Activated CD4-positive, alpha-beta T cell treated with anti-CD3 and anti-CD28 coated beads, Interleukin-2, amount 10 ng/mL, durations not matched to agents 7 days and 5 days (primary cell): ENCODE measurements at regions not wholly inside any gene's neighbourhood (a gene's known extent, or its start where the extent isn't known, plus 50 kb on each side); places are given as distances from the start of the nearest gene placed in this dataset.
A peak's percentile ranks its signal among the peaks of the same experiment; 100 is the strongest.
"Not testable (repeated sequence)": the region's sequence is repeated elsewhere in the genome, so short reads cannot be mapped to it uniquely, and the experiment has no call there.

ENCODE experiments used
- CTCF ChIA-PET: fragments of 350-600 bp; sonication (Branson Sonifier 250); formaldehyde crosslinking; loops from one replicate; lab custom pipeline; 2021; ENCODE audit warnings: antibody characterized with exemption; lab: Charles Lee
- POLR2A ChIA-PET: fragments of 350-600 bp; sonication (Branson Sonifier 250); formaldehyde crosslinking; loops from one replicate; lab custom pipeline; 2021; ENCODE audit warnings: antibody characterized with exemption; lab: Charles Lee
- DNase-seq: peaks from one replicate; pipeline ENCODE4 v3.0.0-alpha.2; 2020
- H3K27ac Mint-ChIP-seq: one replicate; pipeline ENCODE4 v1.8.0; 2021; ENCODE audit warnings: mild to moderate bottlenecking, moderate library complexity, mixed read lengths
- H3K27me3 Mint-ChIP-seq: one replicate; pipeline ENCODE4 v1.8.0; 2021; ENCODE audit warnings: mixed read lengths
- H3K36me3 Mint-ChIP-seq: one replicate; pipeline ENCODE4 v1.8.0; 2021; ENCODE audit warnings: low read depth, mixed read lengths
- H3K4me1 Mint-ChIP-seq: one replicate; pipeline ENCODE4 v1.8.0; 2021; ENCODE audit warnings: mixed read lengths
- H3K4me3 Mint-ChIP-seq: one replicate; pipeline ENCODE4 v1.8.0; 2021; ENCODE audit warnings: mild to moderate bottlenecking, moderate library complexity, mixed read lengths
- H3K9me3 Mint-ChIP-seq: one replicate; pipeline ENCODE4 v1.8.0; 2021; ENCODE audit warnings: mixed read lengths

DNA sequence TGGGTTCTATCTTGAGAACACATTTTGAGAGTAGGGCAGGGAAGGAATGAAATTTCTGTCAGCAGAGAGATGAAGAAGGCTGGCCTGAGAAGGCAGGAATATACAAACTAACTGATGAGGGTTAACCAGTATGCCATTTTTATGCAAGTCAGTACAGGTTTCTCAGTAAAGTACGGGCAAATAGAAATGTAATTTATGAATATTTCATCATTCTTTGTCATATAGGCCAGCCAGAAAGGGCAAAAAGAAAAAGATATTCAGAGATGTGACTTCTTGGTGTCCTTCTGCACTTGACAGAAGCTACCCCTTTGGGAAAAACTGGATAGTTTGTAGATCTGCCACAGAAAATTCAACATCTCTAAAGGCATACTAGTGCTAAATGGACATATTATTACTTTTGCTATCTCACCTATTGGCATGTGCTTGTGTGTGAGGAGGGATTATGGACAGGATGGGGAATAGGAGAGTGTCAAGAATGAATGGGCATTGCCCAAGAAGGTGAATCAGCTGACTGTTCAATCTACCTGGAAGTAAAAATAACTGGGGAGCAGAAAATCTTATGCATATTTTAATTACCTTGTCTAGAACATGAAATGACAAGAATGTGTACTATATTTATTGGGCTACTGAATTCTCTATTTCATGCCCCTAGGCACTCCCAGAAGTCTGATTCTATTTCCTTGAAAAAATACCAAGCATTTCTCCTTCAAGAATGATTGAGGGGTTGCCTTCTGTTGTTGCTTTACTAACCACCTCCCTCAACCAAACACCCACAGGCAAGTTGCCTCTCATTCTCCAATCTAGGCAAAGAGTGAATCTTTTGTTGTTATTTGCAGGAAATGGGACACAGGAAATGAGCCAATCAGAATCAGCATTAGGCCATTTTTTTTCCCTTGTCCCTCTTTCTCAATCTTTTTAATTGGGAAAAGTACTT lies 175.1 kb upstream of the SLC38A2 start:
- H3K36me3 Mint-ChIP-seq, result peaks cover 41% of the 10 kb centered on the region
- H3K9me3 Mint-ChIP-seq, result peaks cover 34% of the 10 kb centered on the region
- peaks cover 60% of the 10 kb centered on the region for H3K4me1 Mint-ChIP-seq
- DNase-seq, result no peak
- no peak overlapping the region for H3K4me3 Mint-ChIP-seq
- H3K27me3 Mint-ChIP-seq, result no peaks in the 10 kb centered on the region
- CTCF ChIA-PET, result interaction anchor here (0.7 to 2.4 kb wide), 6 partner anchors 8 to 44 kb away, joined by 3 to 8 read pairs (median 6); no protein-coding TSS in a partner anchor
- POLR2A ChIA-PET, result no interaction called here
- H3K27ac Mint-ChIP-seq, result peak overlapping the region; percentile 16

DNA sequence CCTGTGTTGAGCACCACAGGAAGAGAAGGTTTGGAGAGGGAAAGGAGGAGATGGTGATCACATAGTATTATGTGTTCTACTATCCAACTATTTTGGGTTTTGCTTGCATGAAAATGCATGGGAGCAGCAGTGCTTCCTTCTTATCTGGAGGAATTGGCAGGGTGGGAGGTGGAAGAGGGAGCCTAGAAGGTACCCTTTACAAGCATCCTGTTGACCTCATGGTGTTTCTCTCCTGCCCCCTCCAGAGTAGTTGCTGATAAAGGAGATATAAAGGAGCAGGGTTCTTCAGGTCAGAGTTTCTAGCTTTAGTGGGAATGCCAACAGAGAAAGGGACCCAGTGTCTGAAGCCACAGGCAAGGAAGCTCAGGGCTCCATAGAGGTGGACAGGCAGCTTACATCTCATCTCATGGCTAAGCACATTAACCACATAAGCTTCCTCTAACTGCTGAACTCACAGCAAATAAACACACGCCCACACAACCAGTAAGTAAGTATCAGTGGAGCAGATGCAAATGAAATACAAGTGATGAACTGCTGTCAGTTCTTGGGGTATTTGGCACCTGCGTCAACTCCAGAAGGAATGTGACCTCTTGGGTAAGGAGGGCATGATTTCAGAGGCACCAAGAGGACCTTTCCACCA lies 174.2 kb upstream of the SLC38A2 start:
- Mint-ChIP-seq H3K27me3 (no peaks in the 10 kb centered on the region), H3K36me3 (peaks cover 43% of the 10 kb centered on the region), H3K4me3 (no peak overlapping the region), H3K27ac (peak overlapping the region; percentile 77), H3K9me3 (peaks cover 34% of the 10 kb centered on the region), H3K4me1 (peaks cover 60% of the 10 kb centered on the region)
- ChIA-PET CTCF (interaction anchor here (1.2 to 2.4 kb wide), 6 partner anchors 10 to 63 kb away, joined by 3 to 8 read pairs (median 4); no protein-coding TSS in a partner anchor), POLR2A (interaction anchor here (0.8 kb wide), 1 partner anchor 87 kb away, joined by 10 read pairs; no protein-coding TSS in a partner anchor)
- peak; percentile 20 for DNase-seq

DNA sequence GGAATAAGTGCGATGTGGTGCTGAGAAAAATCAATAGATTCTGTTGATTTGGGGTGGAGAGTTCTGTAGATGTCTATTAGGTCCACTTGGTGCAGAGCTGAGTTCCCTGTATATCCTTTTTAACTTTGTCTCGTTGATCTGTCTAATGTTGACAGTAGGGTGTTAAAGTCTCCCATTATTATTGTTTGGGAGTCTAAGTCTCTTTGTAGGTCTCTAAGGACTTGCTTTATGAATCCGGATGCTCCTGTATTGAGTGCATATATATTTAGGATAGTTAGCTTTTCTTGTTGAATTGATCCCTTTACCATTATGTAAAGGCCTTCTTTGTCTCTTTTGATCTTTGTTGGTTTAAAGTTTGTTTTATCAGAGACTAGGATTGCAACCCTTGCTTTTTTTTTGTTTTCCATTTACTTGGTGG lies 170.8 kb upstream of the SLC38A2 start:
- peaks cover 33% of the 10 kb centered on the region for H3K36me3 Mint-ChIP-seq
- H3K27ac Mint-ChIP-seq, CTCF ChIA-PET, H3K27me3 Mint-ChIP-seq, DNase-seq, H3K4me3 Mint-ChIP-seq, POLR2A ChIA-PET: not testable (repeated sequence)
- peaks cover 29% of the 10 kb centered on the region for H3K4me1 Mint-ChIP-seq
- peaks cover 35% of the 10 kb centered on the region for H3K9me3 Mint-ChIP-seq

DNA sequence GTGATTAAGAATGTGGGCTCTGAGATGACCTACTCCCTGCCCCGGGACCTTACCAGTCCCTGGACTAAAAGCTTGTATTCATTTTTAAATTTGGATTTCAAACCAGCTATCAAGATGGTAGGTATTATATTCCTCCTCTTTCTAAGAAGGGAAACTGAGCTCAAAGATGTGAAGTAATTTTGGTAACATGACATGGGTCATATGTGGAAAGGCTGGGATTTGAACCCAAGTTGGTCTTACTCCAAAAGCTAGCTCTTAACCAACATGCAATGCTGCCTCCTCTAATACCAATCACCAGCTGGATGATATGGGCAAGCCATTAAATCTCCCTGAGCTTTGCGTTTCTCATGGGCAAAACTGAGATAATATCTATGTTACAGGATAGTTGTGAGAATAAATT lies 166.4 kb upstream of the SLC38A2 start:
- Mint-ChIP-seq H3K27me3 (no peaks in the 10 kb centered on the region), H3K4me3 (no peak overlapping the region), H3K4me1 (peaks cover 10% of the 10 kb centered on the region), H3K36me3 (peaks cover 18% of the 10 kb centered on the region), H3K9me3 (peaks cover 16% of the 10 kb centered on the region), H3K27ac (no peak overlapping the region)
- ChIA-PET POLR2A (no interaction called here), CTCF (interaction anchor here (1.0 to 1.8 kb wide), 2 partner anchors 9 to 16 kb away, joined by 3 to 5 read pairs; no protein-coding TSS in a partner anchor)
- no peak for DNase-seq

DNA sequence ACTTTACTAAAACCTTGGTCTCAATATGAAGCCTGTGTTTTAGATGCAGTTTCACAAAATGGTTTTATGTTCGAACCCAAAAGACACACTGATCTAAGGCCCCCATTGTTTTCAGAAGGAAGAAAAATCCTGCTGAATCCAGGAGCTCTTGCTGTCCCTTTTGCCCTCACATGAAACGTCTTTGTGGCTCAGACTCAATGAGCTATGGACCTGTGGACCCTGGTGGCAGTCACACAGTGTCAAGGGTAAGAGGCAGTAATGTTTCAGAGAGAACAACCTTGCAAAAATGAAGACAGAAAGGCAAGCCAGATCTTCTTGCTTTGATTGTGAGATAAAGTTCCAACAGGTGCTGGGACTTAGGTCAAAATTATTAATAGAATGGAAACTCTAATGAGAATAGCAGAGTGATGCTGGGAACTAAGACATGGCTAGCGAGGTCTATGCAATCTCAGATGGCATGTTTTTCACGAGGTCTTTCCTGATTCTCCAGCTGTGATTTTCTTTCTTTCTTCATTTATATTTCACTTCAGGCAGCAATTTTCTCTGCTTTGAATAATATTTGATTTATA lies 164.9 kb upstream of the SLC38A2 start:
- ChIA-PET POLR2A (no interaction called here), CTCF (interaction anchor here (1.8 kb wide), 1 partner anchor 14 kb away, joined by 5 read pairs; no protein-coding TSS in a partner anchor)
- no peak overlapping the region for H3K27ac Mint-ChIP-seq
- peaks cover 6% of the 10 kb centered on the region for H3K4me1 Mint-ChIP-seq
- no peak overlapping the region for H3K4me3 Mint-ChIP-seq
- H3K27me3 Mint-ChIP-seq, result no peaks in the 10 kb centered on the region
- peaks cover 12% of the 10 kb centered on the region for H3K36me3 Mint-ChIP-seq
- peaks cover 10% of the 10 kb centered on the region for H3K9me3 Mint-ChIP-seq
- DNase-seq, result no peak

DNA sequence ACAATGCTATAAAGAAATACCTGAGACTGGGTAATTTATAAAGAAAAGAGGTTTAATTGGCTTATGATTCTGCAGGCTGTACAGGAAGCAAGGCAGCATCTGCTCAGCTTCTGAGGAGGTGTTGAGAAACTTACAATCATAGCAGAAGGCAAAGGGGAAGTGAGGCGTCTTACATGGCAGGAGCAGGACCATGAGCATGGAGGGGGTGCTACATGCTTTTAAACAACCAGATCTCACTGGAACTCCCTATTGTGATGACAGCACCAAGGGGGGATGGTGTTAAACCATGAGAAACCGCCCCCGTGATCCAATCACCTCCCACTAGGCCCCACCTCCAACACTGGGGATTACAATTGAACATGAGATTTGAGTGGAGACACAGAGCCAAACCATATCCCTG lies 163.7 kb upstream of the SLC38A2 start:
- H3K9me3 Mint-ChIP-seq, POLR2A ChIA-PET, H3K27me3 Mint-ChIP-seq, DNase-seq, H3K4me1 Mint-ChIP-seq, H3K4me3 Mint-ChIP-seq, H3K27ac Mint-ChIP-seq: not testable (repeated sequence)
- peaks cover 16% of the 10 kb centered on the region for H3K36me3 Mint-ChIP-seq
- CTCF ChIA-PET, result interaction anchor here (2.1 kb wide), 1 partner anchor 10 kb away, joined by 5 read pairs; no protein-coding TSS in a partner anchor

DNA sequence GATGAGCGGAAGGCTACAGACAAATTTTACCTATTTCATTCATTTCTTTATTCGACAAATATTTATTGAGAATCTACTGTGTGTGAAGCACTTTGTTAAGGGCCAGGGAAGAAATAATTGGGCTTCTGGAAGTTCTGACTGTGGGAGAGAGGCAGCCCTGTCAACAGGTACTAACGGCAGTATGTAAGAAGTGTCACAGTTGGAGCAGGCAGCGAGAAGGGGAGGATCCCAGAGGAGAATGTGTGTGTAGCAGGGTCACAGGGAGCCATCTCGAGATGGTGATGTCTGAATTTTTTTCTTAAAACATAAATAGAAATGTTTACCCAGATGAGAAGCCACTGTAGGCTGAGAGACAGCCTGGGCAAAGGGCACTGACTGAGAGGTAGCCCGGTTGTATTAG lies 163.3 kb upstream of the SLC38A2 start:
- peaks cover 6% of the 10 kb centered on the region for H3K4me1 Mint-ChIP-seq
- ChIA-PET POLR2A (no interaction called here), CTCF (interaction anchor here (2.1 kb wide), 1 partner anchor 10 kb away, joined by 5 read pairs; no protein-coding TSS in a partner anchor)
- no peak overlapping the region for H3K4me3 Mint-ChIP-seq
- peaks cover 14% of the 10 kb centered on the region for H3K36me3 Mint-ChIP-seq
- H3K27ac Mint-ChIP-seq, result no peak overlapping the region
- peaks cover 8% of the 10 kb centered on the region for H3K9me3 Mint-ChIP-seq
- no peak for DNase-seq
- H3K27me3 Mint-ChIP-seq, result no peaks in the 10 kb centered on the region

DNA sequence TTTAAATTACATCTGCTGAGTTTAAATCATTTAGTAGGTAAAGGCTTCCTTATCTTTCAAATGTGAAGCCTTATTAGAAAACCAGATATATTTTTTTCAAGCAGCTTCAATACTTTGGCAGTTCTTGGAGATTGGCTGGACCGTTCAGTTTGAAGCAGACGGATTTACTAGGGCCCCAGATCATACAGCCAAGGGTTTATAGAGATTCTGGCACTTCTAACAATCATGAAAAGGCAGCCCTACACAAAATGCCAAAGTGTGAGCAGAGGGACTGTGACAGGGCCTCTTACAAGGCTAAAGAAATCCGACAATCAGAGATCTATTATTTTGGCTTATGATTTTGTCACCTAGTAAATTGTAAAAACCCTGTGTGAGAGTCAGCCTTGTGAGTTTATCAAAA lies 162.8 kb upstream of the SLC38A2 start:
- H3K4me1 Mint-ChIP-seq, result peaks cover 6% of the 10 kb centered on the region
- ChIA-PET POLR2A (no interaction called here), CTCF (interaction anchor here (1.1 to 2.1 kb wide), 3 partner anchors 9 to 54 kb away, joined by 3 to 5 read pairs (median 3); no protein-coding TSS in a partner anchor)
- no peak overlapping the region for H3K27ac Mint-ChIP-seq
- peaks cover 8% of the 10 kb centered on the region for H3K9me3 Mint-ChIP-seq
- no peak for DNase-seq
- peaks cover 11% of the 10 kb centered on the region for H3K36me3 Mint-ChIP-seq
- H3K27me3 Mint-ChIP-seq, result no peaks in the 10 kb centered on the region
- H3K4me3 Mint-ChIP-seq, result no peak overlapping the region

DNA sequence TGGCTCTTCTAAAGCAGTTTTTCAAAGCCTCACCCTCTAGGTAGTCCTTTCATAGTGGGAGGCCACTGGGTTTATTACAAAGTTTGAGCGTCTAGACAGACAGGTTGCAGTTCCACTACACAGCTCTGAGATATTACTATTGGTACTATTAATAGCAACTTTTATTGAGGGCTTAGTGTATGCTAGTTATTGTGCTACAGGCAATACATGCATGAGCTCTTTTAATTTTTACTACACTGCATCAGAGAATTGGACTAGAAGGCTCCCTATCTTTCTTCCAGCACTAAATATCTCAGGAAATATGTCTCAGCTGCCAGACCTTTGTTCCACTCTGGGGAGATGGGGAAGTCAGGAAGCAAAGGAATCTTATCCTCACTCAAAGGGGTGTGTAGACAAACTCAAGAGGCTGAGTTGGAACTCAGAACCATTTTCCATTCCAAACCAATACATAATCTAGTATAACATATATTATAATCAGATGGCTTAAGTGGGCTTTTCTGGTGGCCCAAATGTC lies 161.8 kb upstream of the SLC38A2 start:
- no peak overlapping the region for H3K4me3 Mint-ChIP-seq
- H3K36me3 Mint-ChIP-seq, result peaks cover 12% of the 10 kb centered on the region
- no peaks in the 10 kb centered on the region for H3K27me3 Mint-ChIP-seq
- H3K27ac Mint-ChIP-seq, result no peak overlapping the region
- peaks cover 10% of the 10 kb centered on the region for H3K9me3 Mint-ChIP-seq
- no peak for DNase-seq
- peaks cover 6% of the 10 kb centered on the region for H3K4me1 Mint-ChIP-seq
- CTCF ChIA-PET, result interaction anchor here (1.1 to 2.1 kb wide), 3 partner anchors 8 to 55 kb away, joined by 3 to 5 read pairs (median 3); no protein-coding TSS in a partner anchor
- POLR2A ChIA-PET, result no interaction called here

DNA sequence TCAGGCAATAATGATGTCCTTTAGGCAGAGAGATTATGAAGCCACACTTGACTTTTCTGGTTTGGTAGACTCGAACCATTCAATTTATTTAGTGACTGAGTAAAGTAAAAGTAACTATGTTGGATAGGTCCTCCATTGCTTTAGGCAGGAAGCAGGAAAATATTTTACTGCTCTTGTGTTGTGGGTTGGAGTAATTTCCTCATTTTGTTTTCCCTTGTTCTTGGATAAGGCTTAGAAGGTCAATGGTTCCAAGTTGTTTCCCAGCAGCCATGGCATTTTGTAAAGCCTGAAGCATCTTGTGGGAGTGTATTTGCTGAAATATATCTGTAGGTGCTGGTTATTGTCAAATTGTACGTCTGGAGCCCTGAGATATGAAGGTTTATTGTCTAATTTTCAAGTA lies 161.2 kb upstream of the SLC38A2 start:
- H3K4me1 Mint-ChIP-seq, result peaks cover 6% of the 10 kb centered on the region
- peaks cover 12% of the 10 kb centered on the region for H3K36me3 Mint-ChIP-seq
- H3K27ac Mint-ChIP-seq, result no peak overlapping the region
- no peak overlapping the region for H3K4me3 Mint-ChIP-seq
- no peak for DNase-seq
- H3K27me3 Mint-ChIP-seq, result no peaks in the 10 kb centered on the region
- POLR2A ChIA-PET, result no interaction called here
- CTCF ChIA-PET, result no interaction called here
- peaks cover 14% of the 10 kb centered on the region for H3K9me3 Mint-ChIP-seq

DNA sequence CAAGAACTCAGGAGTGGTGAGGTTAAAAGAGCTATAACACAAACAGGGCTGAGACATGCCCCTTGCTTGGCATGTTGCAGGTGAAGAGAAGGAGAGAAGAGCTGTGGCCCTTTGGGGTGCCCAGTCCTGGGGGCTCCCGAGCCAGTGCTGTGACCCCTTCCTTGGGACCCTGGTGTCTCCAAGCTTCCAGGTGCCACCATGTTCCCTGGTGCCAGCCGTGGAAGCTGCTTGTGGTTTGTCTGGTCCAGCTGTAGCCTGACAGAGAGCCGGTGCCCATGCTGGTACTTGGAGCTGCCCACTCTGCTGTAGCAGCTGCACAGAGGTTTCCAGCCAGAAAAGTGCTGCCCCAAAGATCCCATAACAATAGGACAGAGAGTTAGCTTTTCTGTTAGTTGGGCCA lies 159.2 kb upstream of the SLC38A2 start:
- H3K4me3 Mint-ChIP-seq, result no peak overlapping the region
- no peak overlapping the region for H3K27ac Mint-ChIP-seq
- no peaks in the 10 kb centered on the region for H3K27me3 Mint-ChIP-seq
- peaks cover 28% of the 10 kb centered on the region for H3K9me3 Mint-ChIP-seq
- DNase-seq, result no peak
- H3K36me3 Mint-ChIP-seq, result peaks cover 20% of the 10 kb centered on the region
- peaks cover 6% of the 10 kb centered on the region for H3K4me1 Mint-ChIP-seq
- POLR2A ChIA-PET, result no interaction called here
- CTCF ChIA-PET, result interaction anchor here (0.9 to 1.4 kb wide), 3 partner anchors 15 to 42 kb away, joined by 3 to 8 read pairs (median 3); no protein-coding TSS in a partner anchor

DNA sequence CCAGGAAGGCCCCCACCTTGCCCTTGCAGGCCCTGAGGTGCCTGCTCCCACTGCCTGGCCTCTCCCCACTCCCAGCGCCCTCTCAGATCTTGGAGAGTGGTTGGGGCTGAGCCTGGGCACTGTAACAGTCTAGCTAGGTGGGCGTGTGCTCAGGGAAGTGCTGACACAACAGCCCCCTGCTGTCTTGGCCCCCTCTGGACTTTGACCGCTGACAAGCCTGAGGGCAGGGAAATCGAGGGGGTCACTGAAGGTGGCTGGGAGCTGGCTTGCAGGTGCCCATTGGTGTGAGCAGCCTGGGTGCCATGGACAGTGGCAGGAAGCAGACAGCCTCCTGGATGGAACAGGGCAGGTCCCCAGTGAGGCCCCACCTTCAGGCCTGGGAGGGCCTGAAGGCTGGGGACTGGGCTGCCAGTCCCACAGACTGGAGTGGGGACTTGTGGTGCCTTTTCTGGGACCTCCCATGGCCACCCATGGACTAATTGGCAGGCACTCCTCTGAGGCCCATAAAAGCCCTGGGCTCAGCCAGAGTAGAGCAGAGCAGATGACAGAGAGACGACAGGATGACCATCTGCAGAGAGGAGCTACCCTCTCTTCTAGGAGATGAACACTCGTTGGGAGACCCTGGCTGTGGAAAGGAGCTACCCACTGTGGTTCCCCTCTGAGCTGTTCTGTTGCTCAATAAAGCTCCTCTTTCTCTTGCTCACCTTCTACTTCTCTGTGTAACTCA lies 158.6 kb upstream of the SLC38A2 start:
- CTCF ChIA-PET, result interaction anchor here (0.9 to 1.4 kb wide), 3 partner anchors 15 to 42 kb away, joined by 3 to 8 read pairs (median 3); no protein-coding TSS in a partner anchor
- Mint-ChIP-seq H3K4me1 (peaks cover 4% of the 10 kb centered on the region), H3K27me3 (no peaks in the 10 kb centered on the region), H3K4me3 (no peak overlapping the region), H3K36me3 (peaks cover 24% of the 10 kb centered on the region), H3K27ac (no peak overlapping the region), H3K9me3 (peaks cover 27% of the 10 kb centered on the region)
- DNase-seq, result no peak
- POLR2A ChIA-PET, result no interaction called here
